ENCODE measurements at regions not wholly inside any gene's neighbourhood (a gene's known extent, or its start where the extent isn't known, plus 50 kb on each side); places are given as distances from the start of the nearest gene placed in this dataset.

GRCh38 chr21:29441651-29442050 is 142.9 kb downstream of the BACH1 start:
- DNase-seq (ENCODE audit: low read depth in 2 of 2): no peak

DNA sequence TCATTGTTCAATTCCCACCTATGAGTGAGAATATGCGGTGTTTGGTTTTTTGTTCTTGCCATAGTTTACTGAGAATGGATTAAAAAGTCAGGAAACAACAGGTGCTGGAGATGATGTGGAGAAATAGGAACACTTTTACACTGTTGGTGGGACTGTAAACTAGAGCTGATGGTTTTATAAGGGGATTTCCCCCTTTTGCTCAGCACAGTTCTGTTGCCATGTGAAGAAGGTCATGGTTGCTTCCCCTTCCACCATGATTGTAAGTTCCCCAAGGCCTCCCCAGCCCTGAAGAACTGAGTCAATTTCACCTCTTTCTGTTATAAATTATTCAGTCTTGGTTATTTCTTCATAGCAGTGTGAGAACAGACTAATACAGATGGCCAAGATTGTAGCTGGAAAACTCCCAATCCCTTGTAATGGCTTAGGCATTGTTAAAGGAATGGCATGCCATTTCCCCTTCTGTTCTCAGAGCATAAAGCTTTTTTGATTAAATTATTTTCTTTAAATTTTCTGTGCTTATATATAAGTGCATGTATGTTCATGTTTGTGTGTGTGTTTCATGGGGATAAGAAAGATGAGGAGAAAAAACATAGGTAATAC is 144.8 kb downstream of the BACH1 start:
- no peak for DNase-seq (ENCODE audit: low read depth in 2 of 2)

DNA sequence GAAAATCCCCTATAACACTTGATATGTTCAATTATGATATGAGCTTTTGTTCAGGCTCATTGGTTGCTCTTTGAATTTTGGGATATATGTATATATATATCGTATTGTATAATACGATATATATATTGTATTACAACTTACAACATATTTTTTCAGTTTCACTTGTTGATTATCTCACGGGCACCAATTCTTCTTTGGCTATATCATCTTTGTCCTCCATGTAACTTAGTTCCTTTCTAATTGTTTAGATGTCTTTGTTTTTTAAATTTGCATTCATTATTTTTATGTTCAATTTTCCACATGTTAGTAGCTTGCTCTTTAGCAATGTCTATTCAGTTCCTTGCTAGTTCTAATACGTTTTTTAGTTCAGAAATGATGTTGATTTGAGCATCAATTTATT is 150.0 kb downstream of the BACH1 start:
- no peak for DNase-seq (ENCODE audit: low read depth in 2 of 2)

DNA sequence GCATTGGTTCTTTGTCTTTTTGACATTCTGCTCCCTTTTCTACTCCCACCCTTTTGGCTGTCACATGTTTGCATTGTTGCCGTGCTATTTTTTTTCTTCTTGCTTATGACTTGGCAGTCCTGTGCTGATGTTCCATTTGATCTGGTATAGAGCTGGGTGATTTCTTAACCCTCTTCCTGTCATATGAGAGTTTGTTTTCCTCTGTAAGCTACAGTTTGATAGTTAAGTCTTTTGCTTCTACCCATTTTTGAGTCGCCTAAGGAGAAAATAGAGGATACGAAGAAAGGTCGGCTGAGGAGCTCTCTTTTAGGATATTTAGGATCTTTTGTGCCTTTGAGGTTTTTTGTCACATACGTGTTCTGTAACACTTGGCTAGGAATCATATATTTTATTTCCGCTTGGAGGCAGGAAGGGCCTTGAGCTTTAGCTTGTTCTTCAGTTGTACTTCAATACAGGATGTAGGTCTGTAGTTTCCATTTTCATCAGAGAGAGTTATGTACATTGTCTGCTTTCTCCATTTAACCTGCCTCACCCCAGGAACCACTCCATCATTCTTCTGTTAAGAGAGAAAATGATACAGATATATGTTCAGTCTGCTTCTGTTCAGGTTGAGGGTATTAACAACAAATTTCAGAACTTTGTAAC is 150.7 kb downstream of the BACH1 start:
- DNase-seq (ENCODE audit: low read depth in 2 of 2): no peak

- no peak for DNase-seq (ENCODE audit: low read depth in 2 of 2)
Measured at GRCh38 chr21:29450058-29450457, 151.3 kb downstream of the BACH1 start.

GRCh38 chr21:29453511-29453910 is 154.8 kb downstream of the BACH1 start:
- no peak for DNase-seq (ENCODE audit: low read depth in 2 of 2)

DNA sequence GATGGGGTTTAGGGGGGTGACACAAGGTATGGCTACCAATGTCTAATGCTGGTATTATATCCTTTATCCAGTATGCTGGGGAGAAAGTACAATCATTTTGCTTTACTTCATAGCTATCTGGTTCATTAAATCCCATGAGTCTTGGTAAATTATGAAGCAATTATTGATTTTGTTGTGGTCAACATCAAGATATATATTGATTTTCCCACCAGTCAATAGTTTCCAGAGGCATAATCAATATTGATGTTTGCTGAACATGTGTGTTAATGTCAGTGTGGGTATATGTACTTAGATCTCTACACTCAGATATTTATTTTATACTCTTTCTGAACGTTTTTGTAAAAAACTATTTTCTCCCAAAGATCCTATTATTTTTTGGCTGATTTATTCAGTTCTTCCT is 155.5 kb downstream of the BACH1 start:
- DNase-seq (ENCODE audit: low read depth in 2 of 2): no peak

GRCh38 chr21:29462479-29462878 is 163.8 kb downstream of the BACH1 start:
- DNase-seq (ENCODE audit: low read depth in 2 of 2): no peak

- no peak for DNase-seq (ENCODE audit: low read depth in 2 of 2)
Measured at GRCh38 chr21:29465546-29465945, 166.8 kb downstream of the BACH1 start.

DNA sequence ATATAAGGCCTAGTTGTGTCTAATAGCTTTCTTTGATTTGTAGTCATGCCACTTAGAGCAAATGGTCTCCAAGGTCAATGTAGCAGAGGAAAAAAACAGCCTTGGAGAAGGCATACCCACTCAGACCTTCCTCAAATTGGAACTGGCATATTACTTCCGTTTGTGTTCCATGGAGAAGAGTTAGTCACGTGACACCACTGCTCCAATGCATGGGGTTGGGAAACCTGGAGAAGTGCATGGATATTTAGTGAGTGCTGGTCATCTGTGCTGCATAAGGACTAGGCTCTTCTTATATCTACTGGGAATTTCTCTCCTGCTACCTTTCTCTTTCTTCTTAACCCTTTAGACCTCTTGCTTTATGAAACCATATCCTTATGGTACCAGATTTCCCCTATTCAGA is 167.8 kb downstream of the BACH1 start:
- no peak for DNase-seq (ENCODE audit: low read depth in 2 of 2)

DNA sequence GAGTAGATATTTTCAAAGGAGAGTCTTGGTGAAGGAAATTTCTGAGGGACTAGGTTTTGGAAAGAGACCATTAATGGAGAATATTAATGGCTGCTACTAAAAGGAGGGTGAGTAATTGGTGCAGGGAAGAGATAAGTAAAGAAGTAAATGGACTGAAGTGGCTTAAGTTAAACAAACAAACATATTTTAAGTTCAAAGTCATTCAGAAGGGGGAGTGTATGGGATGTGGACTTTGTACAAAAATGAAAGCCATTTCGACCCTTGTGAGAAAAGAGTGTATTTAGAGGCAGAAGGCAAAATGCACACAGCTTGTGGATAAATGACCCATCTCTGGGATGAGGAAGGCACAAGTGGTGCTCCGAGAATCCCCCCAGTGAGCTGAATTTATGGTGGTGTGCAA is 171.7 kb downstream of the BACH1 start:
- DNase-seq (ENCODE audit: low read depth in 2 of 2): no peak

- no peak for DNase-seq (ENCODE audit: low read depth in 2 of 2)
Measured at GRCh38 chr21:29473808-29474207, 175.1 kb downstream of the BACH1 start.

- no peak for DNase-seq (ENCODE audit: low read depth in 2 of 2)
Measured at GRCh38 chr21:29475329-29475728, 176.6 kb downstream of the BACH1 start.

DNA sequence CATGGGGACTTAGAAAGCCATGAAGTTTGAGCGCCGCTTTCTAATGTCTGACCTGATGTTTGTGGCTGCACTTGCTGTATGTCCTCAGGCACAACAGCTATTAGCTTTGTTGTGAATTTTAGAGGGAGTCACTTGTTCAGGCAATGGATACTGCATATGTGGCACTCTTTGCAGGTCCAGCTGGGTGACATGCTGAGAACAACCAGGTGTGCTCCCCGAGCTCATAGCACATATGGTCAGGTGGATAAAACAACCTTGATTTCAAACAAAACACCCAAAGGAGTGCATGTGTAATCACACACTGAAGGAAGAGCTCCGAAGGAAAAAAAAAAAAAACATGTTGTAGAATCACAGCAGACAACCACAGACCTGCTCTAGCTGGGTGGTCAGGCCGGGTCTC is 178.6 kb downstream of the BACH1 start:
- no peak for DNase-seq (ENCODE audit: low read depth in 2 of 2)

DNA sequence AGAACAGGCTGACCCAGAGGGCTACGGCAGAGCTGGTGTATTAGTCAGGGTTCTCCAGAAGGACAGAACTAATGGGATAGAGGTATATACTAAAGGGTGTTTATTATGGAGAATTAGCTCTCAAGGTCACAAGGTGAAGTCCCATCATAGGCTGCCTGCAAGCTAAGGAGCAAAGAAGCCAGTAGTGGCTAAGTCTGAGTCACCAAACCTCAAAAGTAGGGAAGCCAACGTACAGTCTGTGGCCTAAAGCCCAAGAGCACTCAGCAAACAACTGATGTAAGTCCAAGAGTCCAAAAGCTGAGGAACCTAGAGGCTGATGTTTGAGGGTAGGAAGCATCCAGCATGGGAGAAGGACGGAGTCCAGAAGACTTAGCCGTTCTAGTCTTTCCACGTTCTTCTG is 179.2 kb downstream of the BACH1 start:
- no peak for DNase-seq (ENCODE audit: low read depth in 2 of 2)

- DNase-seq (ENCODE audit: low read depth in 2 of 2): no peak
Measured at GRCh38 chr21:29481081-29481480, 182.4 kb downstream of the BACH1 start.

GRCh38 chr21:29481641-29482040 is 182.9 kb downstream of the BACH1 start:
- no peak for DNase-seq (ENCODE audit: low read depth in 2 of 2)

- no peak for DNase-seq (ENCODE audit: low read depth in 2 of 2)
Measured at GRCh38 chr21:29486306-29486807, 187.6 kb downstream of the BACH1 start.
